GM18951 (cell line): ENCODE measurements at regions not wholly inside any gene's neighbourhood (a gene's known extent, or its start where the extent isn't known, plus 50 kb on each side); places are given as distances from the start of the nearest gene placed in this dataset.

ENCODE experiments used
- POLR2A ChIP-seq: IDR thresholded peaks from 4 replicates; pipeline ENCODE4 v1.6.1; 2011; ENCODE audit warnings: mild to moderate bottlenecking; ENCODE audit not compliant: insufficient read length, insufficient read depth; ENCODE audit errors: extremely low read depth
- in situ Hi-C: fragments of 300-500 bp; cut with MboI; formaldehyde crosslinking; loops from one replicate; pipeline ENCODE4 v1.12.0; 2022; ENCODE audit warnings: low sequenced_read_pairs, mixed read lengths, inconsistent platforms; ENCODE audit not compliant: unreplicated experiment

DNA sequence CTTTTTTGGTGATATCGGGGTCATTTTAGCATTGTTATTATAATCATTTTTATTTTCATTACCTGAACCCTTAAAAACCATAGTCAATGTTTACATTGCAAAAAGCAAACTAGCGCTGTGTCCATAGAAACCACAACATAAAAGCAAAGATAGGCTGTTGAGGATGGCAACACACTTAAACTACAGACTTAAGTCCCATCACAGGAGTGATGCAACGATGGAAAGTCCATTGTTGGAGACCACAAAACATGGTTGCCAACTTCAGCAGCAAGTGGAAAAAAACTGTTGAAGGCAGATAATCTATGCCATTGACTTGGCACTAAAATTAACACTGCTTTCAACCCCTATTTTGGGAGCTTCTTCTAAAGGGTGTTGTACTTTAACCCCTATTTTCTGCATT is 398.8 kb upstream of the IGFBP3 start:
- TF ChIP-seq POLR2A, result no peak
- in situ Hi-C loops, result no loop called here

DNA sequence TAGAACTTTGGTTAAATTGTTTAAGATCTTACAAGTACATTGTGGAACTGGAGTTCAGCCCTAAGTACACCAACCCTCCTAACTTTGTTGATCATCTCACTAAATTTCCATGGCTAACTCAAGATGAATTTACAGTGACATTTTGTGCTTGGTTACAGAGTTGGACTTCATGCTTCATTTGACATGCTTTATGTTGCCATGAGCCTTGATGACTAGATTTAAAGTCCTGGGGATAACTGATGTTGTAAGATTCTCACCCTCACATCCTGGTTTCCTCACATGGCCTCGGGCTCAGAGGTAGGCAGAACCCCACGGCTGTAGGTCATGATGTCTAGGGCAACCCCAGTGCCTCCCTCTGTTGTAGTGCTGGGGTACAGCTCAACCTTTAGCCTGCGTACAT is 397.2 kb upstream of the IGFBP3 start:
- no peak for TF ChIP-seq POLR2A
- in situ Hi-C loops, result no loop called here

DNA sequence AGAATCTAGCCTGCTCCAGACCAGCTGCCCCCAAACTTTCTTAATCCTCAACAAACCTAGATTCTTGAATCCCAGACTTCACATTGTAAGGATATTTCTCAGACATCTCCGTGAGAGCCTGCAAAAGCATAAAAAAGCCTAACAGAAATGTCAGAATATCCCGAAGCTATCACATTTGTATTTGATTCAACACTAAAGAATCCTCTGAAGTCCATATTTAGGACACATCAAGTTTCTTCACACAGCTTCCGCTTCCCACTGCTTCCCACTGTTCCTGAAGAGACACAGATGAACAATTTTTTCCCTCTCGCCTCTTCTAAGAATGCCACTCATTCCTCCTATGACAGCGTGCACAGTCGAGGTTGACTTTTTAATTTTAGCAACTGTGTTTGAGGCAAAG is 396.2 kb upstream of the IGFBP3 start:
- in situ Hi-C loops, result no loop called here
- TF ChIP-seq POLR2A, result no peak

DNA sequence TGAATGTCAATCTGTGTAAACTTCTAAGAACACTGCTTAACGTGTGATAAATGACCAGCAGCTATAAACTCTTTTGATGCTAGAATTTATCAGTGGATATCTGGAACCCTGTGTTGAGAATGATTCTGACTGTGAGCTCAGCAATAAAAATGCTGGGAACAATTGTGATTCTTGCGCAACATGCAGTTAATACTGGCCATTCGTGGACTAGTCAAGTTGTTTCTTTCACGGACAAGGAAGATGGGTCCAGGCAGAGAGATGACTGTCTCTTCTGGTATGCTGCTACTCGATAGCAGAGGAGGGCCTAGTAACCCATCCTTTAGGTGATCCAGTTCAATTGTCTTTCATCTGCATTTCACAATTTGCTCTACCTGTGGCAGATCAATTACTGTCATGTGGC is 394.8 kb upstream of the IGFBP3 start:
- in situ Hi-C loops, result no loop called here
- TF ChIP-seq POLR2A, result no peak

DNA sequence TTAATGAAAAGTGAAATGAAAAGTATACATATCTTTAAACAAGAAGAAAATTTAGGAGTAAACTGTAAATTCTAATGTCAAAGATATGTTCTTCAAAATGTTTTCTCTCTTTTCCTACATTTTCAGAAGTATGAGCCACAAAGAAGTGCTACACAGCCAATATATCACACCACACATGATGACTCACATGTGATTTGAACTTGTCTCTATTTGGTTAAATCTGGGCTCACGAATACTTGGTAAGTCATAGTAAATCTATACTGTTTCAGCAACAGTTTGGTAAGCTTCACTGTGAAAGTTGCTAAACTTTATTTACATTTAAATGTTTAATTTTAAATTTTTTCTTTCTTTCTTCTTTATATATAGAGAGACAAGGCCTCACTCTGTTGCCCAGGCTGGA is 380.6 kb upstream of the IGFBP3 start:
- in situ Hi-C loops, result no loop called here

DNA sequence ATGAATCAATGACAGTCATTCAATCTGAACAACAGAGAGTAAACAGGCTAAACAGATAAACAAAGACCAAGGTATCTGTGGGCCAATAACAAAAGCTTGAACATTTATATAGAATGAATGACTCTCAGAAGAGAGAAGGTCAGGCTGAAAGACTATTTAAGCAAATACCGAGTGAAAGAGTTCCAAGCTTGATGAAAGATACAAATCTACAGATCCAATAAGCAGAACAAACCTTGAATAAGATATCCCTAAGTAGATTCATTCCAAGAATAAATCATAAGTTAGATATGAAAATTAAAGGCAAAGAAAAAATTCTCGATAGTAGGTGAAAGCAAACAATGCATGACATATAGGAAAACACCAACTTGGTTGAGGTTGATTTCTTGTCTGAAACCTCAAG is 376.4 kb upstream of the IGFBP3 start:
- in situ Hi-C loops, result no loop called here
- no peak for TF ChIP-seq POLR2A

More for the DNA sequence above, 380.6 kb upstream of the IGFBP3 start:
- no peak for TF ChIP-seq POLR2A

DNA sequence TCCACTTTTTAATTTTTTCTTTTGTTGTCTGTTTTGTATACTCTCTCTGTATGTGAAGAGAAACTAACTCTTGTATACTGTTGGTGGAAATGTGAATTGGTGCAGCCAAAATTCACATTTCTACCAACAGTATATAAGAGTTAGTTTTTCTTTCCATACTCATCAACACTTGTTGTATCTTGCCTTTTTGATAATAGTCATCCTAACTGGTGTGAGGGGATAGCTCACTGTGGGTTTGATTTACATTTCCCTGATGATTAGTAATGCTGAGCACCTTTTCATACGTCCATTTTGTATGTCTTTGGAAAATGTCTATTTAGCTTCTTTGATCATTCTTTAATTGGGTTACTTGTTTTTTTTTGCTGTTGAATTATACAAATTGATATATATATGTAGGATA is 375.5 kb upstream of the IGFBP3 start:
- in situ Hi-C loops, result no loop called here
- TF ChIP-seq POLR2A, result no peak

DNA sequence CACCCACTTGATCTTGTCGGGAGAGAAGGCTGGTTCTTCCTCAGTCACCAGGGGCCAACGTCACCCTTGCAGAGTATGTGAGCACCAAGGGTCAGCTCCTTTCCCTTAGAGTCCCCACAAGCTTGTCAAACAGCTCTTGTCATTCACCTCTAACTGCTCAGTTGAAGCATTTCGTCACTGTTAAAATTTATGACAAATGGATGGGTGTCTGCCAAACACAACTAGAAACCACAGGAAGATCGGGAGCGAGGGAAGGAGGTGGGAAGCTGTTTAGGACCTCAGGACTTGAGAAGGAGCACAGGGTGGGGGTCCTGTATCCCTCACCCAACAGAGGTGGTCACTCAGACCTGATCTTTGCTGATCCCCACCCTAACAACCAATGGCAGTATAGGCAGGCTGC is 373.3 kb upstream of the IGFBP3 start:
- in situ Hi-C loops, result no loop called here
- no peak for TF ChIP-seq POLR2A

DNA sequence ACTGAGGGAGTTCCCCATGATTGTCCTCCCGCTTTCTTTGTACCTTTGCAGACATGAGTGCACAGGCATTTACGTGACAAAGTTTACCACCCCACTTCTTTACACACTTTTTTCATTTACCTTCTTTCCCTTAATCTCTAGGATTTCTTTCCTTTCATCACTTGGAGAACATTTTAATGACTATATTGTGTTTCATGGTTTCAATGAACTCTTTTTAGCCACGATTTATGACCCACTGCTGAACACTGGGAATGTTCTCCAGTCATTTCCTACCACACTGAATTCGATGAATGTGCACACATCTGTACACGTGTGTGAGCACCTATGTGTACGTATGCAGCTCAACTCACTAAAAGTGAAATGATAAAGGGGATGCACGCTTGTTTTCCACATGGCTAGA is 371.7 kb upstream of the IGFBP3 start:
- in situ Hi-C loops, result no loop called here
- no peak for TF ChIP-seq POLR2A

DNA sequence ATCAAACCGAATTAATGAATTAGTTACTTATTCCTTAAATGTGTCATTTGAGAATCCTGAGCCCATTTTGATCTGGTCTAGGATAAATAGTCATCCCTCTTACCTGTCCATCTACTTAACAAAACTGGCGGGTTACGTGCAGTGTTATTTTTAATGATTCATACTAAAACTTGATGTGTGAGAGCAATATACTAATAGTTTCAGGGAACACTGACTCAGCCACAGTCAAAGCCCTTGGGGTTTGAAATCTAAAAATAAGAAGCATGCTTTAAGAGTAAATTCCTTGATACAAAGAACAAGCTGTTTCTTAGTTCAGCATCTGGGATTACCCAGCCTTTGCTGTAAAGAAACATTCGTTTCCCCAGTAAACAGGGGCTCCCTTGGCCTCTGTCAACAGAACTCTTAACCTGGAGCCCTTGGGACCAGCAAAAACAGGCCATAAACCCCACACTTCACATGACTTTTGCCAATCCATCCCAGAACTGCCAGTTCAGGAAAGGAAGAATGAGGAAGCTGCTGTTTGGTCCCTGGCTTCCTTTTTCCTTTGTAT is 370.6 kb upstream of the IGFBP3 start:
- TF ChIP-seq POLR2A, result no peak
- in situ Hi-C loops, result no loop called here

DNA sequence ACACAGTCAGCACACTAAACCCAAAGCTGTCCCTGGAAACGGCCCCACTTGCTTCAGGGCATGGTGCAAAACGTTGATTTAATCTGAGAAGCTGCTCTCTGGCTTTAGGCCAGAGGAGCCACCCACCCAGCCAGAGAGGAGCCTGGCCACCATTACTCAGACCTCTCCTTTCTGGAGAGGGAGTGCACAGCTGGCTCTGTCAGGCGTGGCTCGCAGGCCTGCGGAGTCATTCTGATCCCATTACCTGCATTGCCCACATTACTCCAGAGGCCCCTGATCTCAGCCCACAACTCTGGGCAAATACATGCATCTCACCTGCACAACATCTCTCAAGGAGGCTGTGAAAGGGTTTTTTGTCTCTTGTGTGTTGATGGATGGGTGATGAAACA is 370.0 kb upstream of the IGFBP3 start:
- TF ChIP-seq POLR2A, result no peak

DNA sequence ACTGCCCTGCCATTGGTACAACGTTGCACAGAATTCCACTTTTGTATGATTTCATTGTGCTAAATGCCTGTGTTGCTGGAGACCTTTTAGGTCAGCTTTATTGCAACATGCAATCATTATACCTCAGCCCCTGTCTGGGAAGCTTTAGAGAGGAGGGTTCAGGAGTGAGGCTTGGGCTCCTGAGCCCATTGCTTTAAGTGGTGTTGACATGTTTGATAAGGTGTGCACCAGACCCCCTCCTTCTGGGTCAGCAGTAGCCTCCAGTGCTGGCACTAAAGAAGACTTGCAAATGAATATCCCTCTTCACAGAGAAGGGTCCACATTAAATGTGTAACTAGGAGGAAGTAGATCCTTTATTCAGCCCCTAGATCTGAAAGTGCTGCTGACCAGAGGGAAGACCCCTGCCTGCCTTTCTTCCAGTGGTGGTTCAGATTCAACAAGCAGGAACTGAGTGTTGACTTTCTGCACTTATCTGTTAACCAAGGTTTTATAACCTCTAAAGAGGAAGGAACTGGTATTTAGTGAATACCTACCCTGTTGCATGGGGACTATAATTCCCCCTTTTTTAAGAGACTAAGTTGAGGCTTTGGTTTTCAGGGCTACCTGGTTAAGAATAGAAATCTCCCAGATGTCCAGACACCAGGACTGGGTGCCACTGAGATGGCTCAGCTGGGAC is 369.4 kb upstream of the IGFBP3 start:
- no peak for TF ChIP-seq POLR2A
- in situ Hi-C loops, result no loop called here

More for the DNA sequence above, 370.0 kb upstream of the IGFBP3 start:
- in situ Hi-C loops, result no loop called here

DNA sequence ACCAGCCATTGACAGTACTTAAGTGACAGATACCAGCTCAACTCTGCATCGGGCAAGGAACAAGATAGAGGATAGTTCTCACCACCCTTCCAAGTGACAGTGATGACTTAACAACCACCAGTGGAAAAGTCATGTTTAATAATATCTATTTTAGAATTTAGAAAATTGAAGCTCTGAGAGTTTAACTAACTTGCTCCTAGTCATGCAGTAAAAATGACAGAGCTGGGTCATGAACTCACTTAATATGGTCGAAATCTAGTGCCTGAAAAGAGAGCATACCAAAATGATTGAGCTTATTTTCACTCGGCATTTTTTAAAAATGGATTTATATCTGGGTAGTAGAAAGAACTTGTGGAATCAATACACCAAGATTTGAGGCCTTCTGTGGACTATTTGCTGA is 367.8 kb upstream of the IGFBP3 start:
- in situ Hi-C loops, result no loop called here
- no peak for TF ChIP-seq POLR2A

DNA sequence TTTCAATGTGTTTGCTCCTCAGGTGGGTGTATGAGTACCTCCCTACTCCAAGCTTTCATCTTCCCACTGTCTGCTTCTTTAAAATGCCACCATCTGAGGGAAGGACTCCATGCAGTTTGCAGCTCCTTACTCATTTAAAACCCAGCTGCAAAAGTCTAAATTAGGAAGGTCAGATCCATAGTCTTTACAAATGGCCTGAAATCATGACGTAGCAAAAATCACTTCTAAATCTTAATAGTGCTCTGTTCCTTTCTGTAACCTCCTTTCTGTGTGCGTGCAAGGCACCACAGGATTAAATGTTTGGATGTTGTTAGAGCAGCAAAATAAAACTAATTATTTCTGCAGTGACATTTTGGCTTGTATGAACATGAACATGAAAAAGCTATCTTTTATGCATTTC is 366.9 kb upstream of the IGFBP3 start:
- TF ChIP-seq POLR2A, result no peak
- in situ Hi-C loops, result no loop called here
